ENCODE measurements at regions not wholly inside any gene's neighbourhood (a gene's known extent, or its start where the extent isn't known, plus 50 kb on each side); places are given as distances from the start of the nearest gene placed in this dataset.
"Not testable (repeated sequence)": the region's sequence is repeated elsewhere in the genome, so short reads cannot be mapped to it uniquely, and the experiment has no call there.

- Histone ChIP-seq H3K4me1 (ENCODE audit: control insufficient read depth, insufficient read depth, low read length) (no peaks in the 10 kb centered on the region), H3K9me3 (ENCODE audit: control insufficient read depth, low read length) (peaks cover 3% of the 10 kb centered on the region)
- no peak for DNase-seq (ENCODE audit: low read depth)
These were observed 1490.0 kb upstream of the GBE1 start for GRCh38 chr3:83251490-83251889.

GRCh38 chr3:83250613-83251012 is 1489.2 kb upstream of the GBE1 start:
- no peak overlapping the region for H3K4me3 ChIP-seq (ENCODE audit: low read length)
- H3K4me1 ChIP-seq (ENCODE audit: control insufficient read depth, insufficient read depth, low read length): no peaks in the 10 kb centered on the region
- no peaks in the 10 kb centered on the region for H3K27me3 ChIP-seq (replicated peaks; ENCODE audit: control insufficient read depth, insufficient read depth, low read length)
- peaks cover 3% of the 10 kb centered on the region for H3K9me3 ChIP-seq (ENCODE audit: control insufficient read depth, low read length)
- H3K36me3 ChIP-seq (ENCODE audit: control insufficient read depth, insufficient read depth, low read length, severe bottlenecking): no peaks in the 10 kb centered on the region
- no peak for DNase-seq (ENCODE audit: low read depth)
- no peak overlapping the region for H3K9ac ChIP-seq (ENCODE audit: low read length)

More at GRCh38 chr3:83251490-83251889, 1490.0 kb upstream of the GBE1 start:
- Histone ChIP-seq H3K36me3 (ENCODE audit: control insufficient read depth, insufficient read depth, low read length, severe bottlenecking) (no peaks in the 10 kb centered on the region), H3K9ac (ENCODE audit: low read length) (no peak overlapping the region), H3K4me3 (ENCODE audit: low read length) (no peak overlapping the region), H3K27me3 (replicated peaks; ENCODE audit: control insufficient read depth, insufficient read depth, low read length) (no peaks in the 10 kb centered on the region)

DNA sequence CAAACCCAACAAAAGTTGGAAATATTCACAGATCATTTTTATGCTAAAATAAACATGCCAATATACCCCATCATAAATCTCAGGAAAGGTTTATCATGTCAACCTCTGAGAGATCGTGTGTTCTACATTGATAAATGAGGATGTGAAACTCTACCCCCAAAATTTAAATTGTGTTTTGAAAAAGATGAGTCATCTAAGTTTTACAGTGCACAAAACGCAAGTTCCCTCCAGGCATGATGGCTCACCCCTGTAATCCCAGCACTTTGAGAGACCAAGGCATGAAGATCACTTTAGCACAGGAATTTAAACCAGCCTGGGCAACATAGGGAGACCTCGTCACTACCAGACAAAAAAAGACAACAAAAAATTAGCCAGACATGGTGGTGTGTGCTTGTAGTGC is 1487.0 kb upstream of the GBE1 start:
- no peak for DNase-seq (ENCODE audit: low read depth)
- no peaks in the 10 kb centered on the region for H3K27me3 ChIP-seq (replicated peaks; ENCODE audit: control insufficient read depth, insufficient read depth, low read length)

GRCh38 chr3:83235180-83235814 is 1473.9 kb upstream of the GBE1 start:
- DNase-seq (ENCODE audit: low read depth): no peak
- Histone ChIP-seq H3K27me3 (replicated peaks; ENCODE audit: control insufficient read depth, insufficient read depth, low read length) (no peaks in the 10 kb centered on the region), H3K9me3 (ENCODE audit: control insufficient read depth, low read length) (no peaks in the 10 kb centered on the region), H3K4me3 (ENCODE audit: low read length) (no peak overlapping the region), H3K36me3 (ENCODE audit: control insufficient read depth, insufficient read depth, low read length, severe bottlenecking) (no peaks in the 10 kb centered on the region), H3K4me1 (ENCODE audit: control insufficient read depth, insufficient read depth, low read length) (no peaks in the 10 kb centered on the region), H3K9ac (ENCODE audit: low read length) (no peak overlapping the region)

More for the DNA sequence above, 1487.0 kb upstream of the GBE1 start:
- Histone ChIP-seq H3K9ac (ENCODE audit: low read length) (no peak overlapping the region), H3K4me1 (ENCODE audit: control insufficient read depth, insufficient read depth, low read length) (no peaks in the 10 kb centered on the region), H3K36me3 (ENCODE audit: control insufficient read depth, insufficient read depth, low read length, severe bottlenecking) (no peaks in the 10 kb centered on the region), H3K4me3 (ENCODE audit: low read length) (no peak overlapping the region), H3K9me3 (ENCODE audit: control insufficient read depth, low read length) (peaks cover 3% of the 10 kb centered on the region)

DNA sequence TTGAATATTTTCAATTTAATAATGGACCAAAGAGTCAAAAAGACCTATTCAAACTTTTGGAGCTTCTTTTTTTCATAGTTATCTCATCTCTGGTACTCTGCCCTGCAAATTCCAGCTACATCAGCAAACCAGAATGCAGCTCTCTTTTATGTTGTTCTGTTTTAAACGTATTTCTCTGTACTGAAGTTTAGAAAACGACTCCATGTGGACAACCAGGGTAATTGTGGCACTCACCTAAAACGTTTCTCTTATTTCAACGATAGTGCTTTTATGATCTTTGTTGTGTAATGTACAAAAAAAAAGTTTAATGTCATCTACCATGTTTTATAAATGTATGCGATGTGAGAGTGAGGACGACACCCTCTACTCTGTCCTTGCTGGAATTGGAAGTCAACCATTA is 1472.3 kb upstream of the GBE1 start:
- H3K9me3 ChIP-seq (ENCODE audit: control insufficient read depth, low read length): no peaks in the 10 kb centered on the region
- H3K9ac ChIP-seq (ENCODE audit: low read length): no peak overlapping the region
- H3K36me3 ChIP-seq (ENCODE audit: control insufficient read depth, insufficient read depth, low read length, severe bottlenecking): no peaks in the 10 kb centered on the region
- H3K27me3 ChIP-seq (replicated peaks; ENCODE audit: control insufficient read depth, insufficient read depth, low read length): no peaks in the 10 kb centered on the region
- no peak for DNase-seq (ENCODE audit: low read depth)
- H3K4me3 ChIP-seq (ENCODE audit: low read length): no peak overlapping the region
- no peaks in the 10 kb centered on the region for H3K4me1 ChIP-seq (ENCODE audit: control insufficient read depth, insufficient read depth, low read length)

DNA sequence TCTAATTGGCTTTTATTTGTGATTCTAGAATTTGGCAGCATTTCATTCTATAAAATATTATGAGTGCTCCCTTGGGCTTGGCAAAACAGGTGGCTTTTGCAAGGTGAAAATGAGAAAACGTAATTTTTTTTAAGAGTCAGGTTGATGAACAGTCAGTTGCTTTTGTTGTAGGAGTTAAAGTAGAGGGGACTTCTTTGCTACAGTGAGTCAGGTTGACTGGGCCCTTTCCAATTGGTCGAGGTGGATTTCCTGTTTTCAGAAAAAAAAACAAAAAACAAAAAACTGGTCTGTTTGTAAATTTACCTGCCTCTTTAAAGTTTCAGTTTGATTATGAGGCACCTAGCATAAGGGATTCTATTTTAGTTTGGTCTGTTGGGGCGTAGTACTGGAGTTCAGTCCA is 1469.4 kb upstream of the GBE1 start:
- Histone ChIP-seq H3K4me3 (ENCODE audit: low read length) (no peak overlapping the region), H3K9ac (ENCODE audit: low read length) (no peak overlapping the region), H3K9me3 (ENCODE audit: control insufficient read depth, low read length) (no peaks in the 10 kb centered on the region), H3K36me3 (ENCODE audit: control insufficient read depth, insufficient read depth, low read length, severe bottlenecking) (no peaks in the 10 kb centered on the region), H3K27me3 (replicated peaks; ENCODE audit: control insufficient read depth, insufficient read depth, low read length) (no peaks in the 10 kb centered on the region), H3K4me1 (ENCODE audit: control insufficient read depth, insufficient read depth, low read length) (no peaks in the 10 kb centered on the region)
- DNase-seq (ENCODE audit: low read depth): no peak

GRCh38 chr3:83230376-83230775 is 1468.9 kb upstream of the GBE1 start:
- no peaks in the 10 kb centered on the region for H3K4me1 ChIP-seq (ENCODE audit: control insufficient read depth, insufficient read depth, low read length)
- H3K9me3 ChIP-seq (ENCODE audit: control insufficient read depth, low read length): no peaks in the 10 kb centered on the region
- H3K9ac ChIP-seq (ENCODE audit: low read length): no peak overlapping the region
- H3K27me3 ChIP-seq (replicated peaks; ENCODE audit: control insufficient read depth, insufficient read depth, low read length): no peaks in the 10 kb centered on the region
- H3K36me3 ChIP-seq (ENCODE audit: control insufficient read depth, insufficient read depth, low read length, severe bottlenecking): no peaks in the 10 kb centered on the region
- no peak for DNase-seq (ENCODE audit: low read depth)
- H3K4me3 ChIP-seq (ENCODE audit: low read length): no peak overlapping the region

- no peaks in the 10 kb centered on the region for H3K4me1 ChIP-seq (ENCODE audit: control insufficient read depth, insufficient read depth, low read length)
- no peaks in the 10 kb centered on the region for H3K27me3 ChIP-seq (replicated peaks; ENCODE audit: control insufficient read depth, insufficient read depth, low read length)
- no peak overlapping the region for H3K4me3 ChIP-seq (ENCODE audit: low read length)
- H3K36me3 ChIP-seq (ENCODE audit: control insufficient read depth, insufficient read depth, low read length, severe bottlenecking): no peaks in the 10 kb centered on the region
- H3K9ac ChIP-seq (ENCODE audit: low read length): no peak overlapping the region
- no peak for DNase-seq (ENCODE audit: low read depth)
- H3K9me3 ChIP-seq (ENCODE audit: control insufficient read depth, low read length): no peaks in the 10 kb centered on the region
These were observed 1465.3 kb upstream of the GBE1 start for GRCh38 chr3:83226751-83227150.

DNA sequence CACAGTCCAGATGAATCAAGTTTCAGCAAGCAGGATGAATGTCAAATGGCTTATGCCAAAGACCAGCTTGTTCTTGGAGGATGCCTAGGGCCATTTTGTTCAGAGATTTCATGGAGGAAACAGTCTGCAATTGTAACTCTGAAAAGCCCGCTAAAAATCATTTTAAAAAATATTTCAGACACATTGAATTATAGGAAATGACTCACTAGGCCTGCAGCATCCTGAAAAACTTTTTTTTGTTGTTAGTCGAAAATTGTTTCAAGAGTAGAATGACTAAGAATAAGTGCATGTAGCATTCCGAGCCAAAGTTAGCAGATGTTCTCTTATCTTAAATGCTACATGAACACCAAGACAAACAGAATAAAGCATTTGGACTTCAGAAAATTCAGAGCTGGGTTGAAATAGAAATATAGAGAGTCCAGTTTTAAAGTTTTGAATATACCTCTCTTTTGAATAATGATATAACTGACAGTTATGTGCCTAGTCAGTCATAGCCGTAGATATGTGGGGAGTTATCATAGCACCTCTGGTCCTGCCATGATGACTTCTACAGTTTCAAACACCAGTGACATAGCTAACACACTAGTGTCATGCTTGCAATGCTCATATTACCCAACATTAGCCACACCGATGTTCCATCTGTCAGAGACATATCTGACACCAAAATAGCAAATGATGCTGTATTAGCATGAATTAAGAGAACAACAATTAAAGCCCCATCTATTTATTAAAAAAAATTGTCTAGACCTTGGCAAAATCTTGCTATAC is 1462.8 kb upstream of the GBE1 start:
- Histone ChIP-seq H3K9me3 (ENCODE audit: control insufficient read depth, low read length) (no peaks in the 10 kb centered on the region), H3K27me3 (replicated peaks; ENCODE audit: control insufficient read depth, insufficient read depth, low read length) (no peaks in the 10 kb centered on the region), H3K4me3 (ENCODE audit: low read length) (no peak overlapping the region), H3K36me3 (ENCODE audit: control insufficient read depth, insufficient read depth, low read length, severe bottlenecking) (no peaks in the 10 kb centered on the region), H3K4me1 (ENCODE audit: control insufficient read depth, insufficient read depth, low read length) (no peaks in the 10 kb centered on the region), H3K9ac (ENCODE audit: low read length) (no peak overlapping the region)
- peak; percentile 3 for DNase-seq (ENCODE audit: low read depth)

- Histone ChIP-seq H3K27me3 (replicated peaks; ENCODE audit: control insufficient read depth, insufficient read depth, low read length) (no peaks in the 10 kb centered on the region), H3K4me1 (ENCODE audit: control insufficient read depth, insufficient read depth, low read length) (no peaks in the 10 kb centered on the region), H3K36me3 (ENCODE audit: control insufficient read depth, insufficient read depth, low read length, severe bottlenecking) (no peaks in the 10 kb centered on the region), H3K4me3 (ENCODE audit: low read length) (no peak overlapping the region), H3K9ac (ENCODE audit: low read length) (no peak overlapping the region), H3K9me3 (ENCODE audit: control insufficient read depth, low read length) (no peaks in the 10 kb centered on the region)
- no peak for DNase-seq (ENCODE audit: low read depth)
These were observed 1457.1 kb upstream of the GBE1 start for GRCh38 chr3:83218383-83219200.

DNA sequence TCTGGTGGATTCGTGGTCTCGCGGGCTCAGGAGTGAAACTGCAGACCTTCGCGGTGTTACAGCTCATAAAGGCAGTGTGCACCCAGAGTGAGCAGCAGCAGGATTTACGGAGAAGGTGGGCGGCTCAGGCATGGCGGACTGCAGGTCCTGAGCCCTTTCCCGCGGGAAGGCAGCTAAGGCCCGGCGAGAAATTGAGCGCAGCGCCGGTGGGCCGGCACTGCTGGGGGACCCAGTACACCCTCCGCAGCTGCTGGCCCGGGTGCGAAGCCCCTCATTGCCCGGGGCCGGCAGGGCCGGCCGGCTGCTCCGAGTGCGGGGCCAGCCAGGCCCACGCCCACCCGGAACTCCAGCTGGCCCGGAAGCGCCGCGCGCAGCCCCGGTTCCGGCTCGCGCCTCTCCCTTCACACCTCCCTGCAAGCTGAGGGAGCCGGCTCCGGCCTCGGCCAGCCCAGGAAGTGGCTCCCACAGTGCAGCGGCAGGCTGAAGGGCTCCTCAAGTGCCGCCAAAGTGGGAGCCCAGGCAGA is 1456.2 kb upstream of the GBE1 start:
- not testable (repeated sequence) for H3K36me3 ChIP-seq (ENCODE audit: control insufficient read depth, insufficient read depth, low read length, severe bottlenecking); H3K9me3 ChIP-seq (ENCODE audit: control insufficient read depth, low read length); DNase-seq (ENCODE audit: low read depth); H3K27me3 ChIP-seq (replicated peaks; ENCODE audit: control insufficient read depth, insufficient read depth, low read length); H3K4me3 ChIP-seq (ENCODE audit: low read length); H3K9ac ChIP-seq (ENCODE audit: low read length); H3K4me1 ChIP-seq (ENCODE audit: control insufficient read depth, insufficient read depth, low read length)
